HG02798 (cell line): ENCODE measurements at regions not wholly inside any gene's neighbourhood (a gene's known extent, or its start where the extent isn't known, plus 50 kb on each side); places are given as distances from the start of the nearest gene placed in this dataset.

Experiments
- ATAC-seq: cut with Tn5 transposase; IDR thresholded peaks from one replicate; pipeline ENCODE4 v1.9.1; 2021; ENCODE audit warnings: mild to moderate bottlenecking; ENCODE audit not compliant: unreplicated experiment, poor library complexity

DNA sequence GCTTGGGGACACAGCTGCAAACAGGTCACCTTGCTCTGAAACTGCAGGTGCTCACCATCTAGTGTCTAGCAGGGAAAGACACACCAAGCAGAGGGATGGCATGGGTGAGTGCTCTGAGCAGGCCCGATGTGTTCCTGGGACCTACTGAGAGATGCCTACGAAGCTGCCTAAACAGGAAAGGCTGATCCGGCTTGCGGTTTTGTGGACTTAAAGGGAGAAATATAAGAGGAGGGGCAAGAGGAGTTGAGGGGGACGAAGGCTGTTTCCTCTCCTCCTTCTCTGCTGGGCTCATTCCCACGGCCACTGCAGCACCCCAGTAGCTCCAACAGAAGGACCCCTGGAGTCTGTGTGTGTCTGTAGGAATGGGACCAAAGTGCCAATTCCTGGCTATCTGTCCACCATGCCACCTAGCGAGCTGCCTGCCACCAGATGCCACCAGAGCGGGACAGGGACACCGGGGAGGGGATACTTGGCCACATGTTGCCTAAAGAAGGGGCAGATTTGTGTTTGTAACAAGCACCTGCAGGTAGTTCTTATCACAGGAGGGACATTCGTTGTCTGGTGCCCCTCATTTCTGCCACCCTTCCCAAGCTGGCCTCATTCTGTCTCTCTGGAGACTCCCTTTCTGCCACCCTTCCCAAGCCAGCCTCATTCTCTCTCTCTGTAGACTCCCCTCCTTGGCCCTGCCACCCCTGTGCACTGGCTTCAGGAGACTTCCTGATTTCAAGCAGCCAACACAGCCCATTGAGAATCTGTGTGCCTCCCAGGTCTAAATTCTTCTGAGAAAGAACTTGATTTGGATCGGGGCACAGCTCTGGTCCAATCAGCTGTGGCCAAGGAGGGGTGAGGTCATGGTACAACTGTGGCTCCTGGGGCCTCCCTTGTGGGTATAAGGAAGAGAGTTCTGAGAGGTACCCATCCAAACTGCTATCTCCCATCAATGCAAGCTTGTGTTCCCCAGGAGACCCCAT, 221.8 kb downstream of the ANKRD60 start:
- ATAC-seq, result no peak

- ATAC-seq, result no peak
Measured at GRCh38 chr20:58005581-58006345, 222.7 kb downstream of the ANKRD60 start.

- no peak for ATAC-seq
Measured at GRCh38 chr20:58004900-58005299, 223.6 kb downstream of the ANKRD60 start.

- no peak for ATAC-seq
Measured at GRCh38 chr20:58004146-58004545, 224.3 kb downstream of the ANKRD60 start.

DNA sequence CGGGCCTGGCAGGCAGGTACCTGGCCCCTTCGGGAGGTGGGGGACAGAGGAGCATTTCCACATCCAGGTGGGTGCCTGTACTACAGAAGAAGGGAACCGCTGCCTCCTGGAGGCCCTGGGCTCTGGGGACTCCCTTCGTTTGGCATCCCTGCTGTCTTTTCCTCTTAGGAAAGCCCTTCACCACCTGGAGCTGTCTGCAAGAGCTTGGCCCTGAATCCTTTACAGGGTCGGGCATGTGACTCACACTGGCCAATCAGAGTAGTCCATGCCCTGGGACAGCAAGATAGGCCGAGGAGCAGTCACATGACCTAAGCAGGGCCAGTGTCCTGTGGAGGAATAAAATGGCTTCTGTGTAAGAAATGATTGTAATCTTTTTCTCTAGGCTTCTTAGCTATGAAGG, 224.9 kb downstream of the ANKRD60 start:
- no peak for ATAC-seq

DNA sequence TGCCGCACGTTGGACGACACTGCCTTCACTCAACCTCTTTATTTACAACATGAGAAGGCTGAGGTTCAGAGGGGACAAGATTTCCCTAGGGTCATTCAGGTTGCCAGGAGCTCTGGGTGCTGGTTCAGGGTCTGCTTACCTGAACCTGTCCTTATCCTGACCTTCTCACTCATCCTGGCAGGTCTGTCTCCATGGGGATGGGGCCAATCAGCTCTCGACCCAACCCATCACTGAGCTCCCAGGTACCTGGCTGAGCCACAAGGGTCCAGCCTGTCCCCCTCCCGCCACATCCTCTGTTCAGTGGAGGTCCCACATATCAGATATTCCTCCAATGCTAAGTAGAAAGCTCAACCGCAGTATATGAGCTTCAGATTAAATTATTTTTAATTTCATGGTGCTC, 225.6 kb downstream of the ANKRD60 start:
- no peak for ATAC-seq

DNA sequence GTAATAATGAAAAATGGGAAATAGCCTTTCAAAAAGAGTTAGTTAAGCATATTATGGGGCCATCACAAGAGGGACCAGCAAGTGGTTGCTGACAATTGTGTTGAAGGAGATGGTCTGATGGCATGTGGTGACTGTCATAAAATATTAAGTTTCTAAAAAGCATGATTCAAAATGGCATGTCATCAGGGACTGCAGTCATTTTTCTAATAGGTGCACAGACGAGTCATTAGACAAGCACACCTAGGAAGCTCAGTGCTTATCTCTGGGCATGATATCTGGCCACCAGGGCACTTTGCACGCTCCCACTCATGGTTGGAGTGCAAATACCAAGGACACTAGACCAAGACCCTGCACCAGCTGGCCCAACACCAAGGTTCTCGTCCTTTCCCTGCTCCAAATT, 226.5 kb downstream of the ANKRD60 start:
- ATAC-seq, result no peak

GRCh38 chr20:58001381-58001780, 227.1 kb downstream of the ANKRD60 start:
- no peak for ATAC-seq

DNA sequence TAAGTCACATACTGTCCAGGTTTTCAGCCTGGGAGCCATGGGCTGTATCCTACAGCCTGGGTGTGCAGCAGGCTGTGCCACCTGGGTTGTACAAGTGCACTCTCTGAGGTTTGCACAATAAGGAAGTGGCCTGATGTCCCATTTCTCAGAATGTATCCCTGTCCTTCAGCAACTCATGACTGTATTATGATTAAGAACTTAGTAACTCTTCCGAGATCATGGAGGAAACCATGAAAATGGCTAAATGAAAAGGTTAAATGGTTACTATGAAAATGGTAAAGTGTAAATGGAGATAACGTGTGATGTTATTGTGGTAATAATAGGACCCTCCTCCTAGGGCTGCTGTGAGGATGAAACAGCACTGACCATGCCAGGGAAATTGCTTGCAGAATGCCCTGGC, 227.6 kb downstream of the ANKRD60 start:
- no peak for ATAC-seq

DNA sequence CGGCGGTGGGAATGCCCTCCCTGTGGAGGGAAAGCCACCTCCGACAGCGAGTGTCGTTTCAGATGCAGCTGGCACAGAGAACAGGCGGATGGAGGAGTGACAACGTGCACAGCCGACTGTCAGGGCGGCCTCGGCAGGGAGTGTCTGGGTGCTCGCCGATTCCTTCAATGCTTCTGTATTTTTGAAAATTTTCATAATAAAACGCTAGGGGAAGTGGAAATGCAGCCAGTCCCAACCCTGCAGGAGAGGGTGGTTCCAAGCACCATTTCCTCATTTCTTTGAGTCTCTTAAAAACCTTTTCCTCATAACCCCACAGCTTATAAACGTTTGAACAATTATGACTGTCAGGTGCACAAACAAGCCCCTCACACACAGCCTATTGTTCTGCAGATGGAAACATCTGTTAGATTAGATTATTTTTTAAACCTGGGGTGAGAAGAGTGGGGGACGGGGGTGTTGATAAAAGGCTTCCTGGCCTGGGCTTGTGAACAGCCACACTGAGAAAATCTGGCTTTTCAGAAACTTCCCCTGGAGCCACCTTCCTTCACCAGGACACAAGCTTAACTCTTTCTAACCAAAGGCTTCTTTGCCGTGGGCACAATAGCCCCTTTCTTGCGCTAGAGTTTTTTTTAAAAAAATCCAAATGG, 228.9 kb downstream of the ANKRD60 start:
- no peak for ATAC-seq

DNA sequence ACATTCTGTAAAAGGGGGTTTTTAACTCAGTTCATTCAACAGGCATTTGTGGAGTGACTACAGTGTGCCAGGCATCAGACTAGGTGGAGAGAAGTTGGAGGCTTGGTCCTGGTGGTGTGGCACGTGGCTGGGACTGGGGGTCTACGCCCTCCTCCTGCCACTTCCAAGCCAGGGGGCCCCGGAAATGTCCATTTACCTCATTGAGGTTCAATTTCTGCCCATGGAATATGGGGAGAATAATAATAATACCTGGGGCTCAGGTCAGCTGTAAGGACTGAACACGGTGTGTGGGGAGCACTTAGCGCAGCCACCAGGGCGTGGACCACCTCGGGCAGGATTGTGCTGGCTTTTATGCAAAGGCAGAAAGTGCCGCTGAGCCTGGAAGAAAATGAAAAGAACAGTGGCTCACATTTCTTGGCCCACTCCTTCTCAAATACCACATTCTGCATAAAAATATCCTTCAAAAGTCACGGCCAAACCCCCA, 229.4 kb downstream of the ANKRD60 start:
- ATAC-seq, result no peak

- no peak for ATAC-seq
Measured at GRCh38 chr20:57998276-57998675, 230.2 kb downstream of the ANKRD60 start.

DNA sequence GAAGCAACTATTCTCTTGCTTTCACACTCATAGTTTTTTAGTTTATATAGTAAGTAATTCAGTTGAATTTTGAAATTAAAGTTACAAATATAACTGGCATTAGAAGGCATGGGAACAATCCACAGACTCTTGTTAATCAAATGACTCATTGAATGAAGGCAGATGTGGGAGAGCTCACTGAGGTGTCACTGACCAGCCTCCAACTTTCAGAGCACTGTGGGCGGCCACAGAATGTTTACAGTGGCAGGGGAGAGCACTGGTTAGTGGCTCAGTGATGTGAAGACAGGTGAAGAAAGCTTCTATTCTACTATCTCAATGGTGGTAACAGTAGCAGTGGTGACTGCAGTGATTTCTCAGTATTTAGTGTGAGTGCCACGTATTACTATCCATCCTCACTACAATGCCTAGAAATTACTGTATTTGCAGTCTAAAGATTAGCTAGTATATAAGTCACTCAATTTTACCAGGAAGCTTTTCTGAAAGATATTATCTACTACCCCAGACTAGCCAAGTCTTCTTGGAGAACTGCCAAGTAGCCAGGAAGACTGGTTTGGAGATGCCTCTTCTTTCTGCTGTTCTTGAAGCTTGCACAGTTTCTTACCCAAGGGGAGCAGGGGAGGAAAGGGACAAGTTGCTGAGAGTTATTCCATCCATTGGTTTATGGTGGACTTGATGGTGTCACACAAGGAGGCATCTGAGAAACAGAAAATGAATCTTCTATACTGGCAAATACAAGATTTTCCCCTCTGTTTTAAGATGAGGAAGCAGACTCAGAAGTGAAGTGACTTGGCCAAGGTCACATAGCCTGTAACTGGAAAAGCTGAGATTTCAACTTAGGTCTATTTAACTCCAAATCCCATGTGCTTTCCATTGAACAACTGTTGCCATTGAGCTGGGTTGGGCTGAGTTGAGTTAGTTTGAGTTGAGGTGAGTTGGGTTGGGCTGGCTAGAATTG, 231.2 kb downstream of the ANKRD60 start:
- ATAC-seq, result no peak

DNA sequence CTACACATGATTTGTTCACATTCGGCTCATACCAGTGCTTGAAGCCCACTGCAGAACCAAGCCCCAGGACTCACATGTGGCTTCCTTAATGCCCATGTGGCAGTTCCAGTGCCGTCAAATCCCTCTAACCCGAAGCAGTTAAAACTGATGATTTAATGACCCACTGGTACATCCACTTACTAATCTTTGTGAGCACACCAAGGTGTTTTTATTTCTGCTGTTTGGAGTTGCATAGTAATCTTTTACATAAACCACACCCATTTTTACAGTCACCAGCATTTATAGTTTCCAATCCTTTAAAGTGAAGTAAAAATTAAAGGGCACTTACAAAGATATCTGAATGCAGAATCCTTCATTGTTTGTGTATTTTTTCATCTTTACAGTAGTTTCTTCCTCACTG, 232.0 kb downstream of the ANKRD60 start:
- ATAC-seq, result no peak

GRCh38 chr20:57995381-57995977, 233.0 kb downstream of the ANKRD60 start:
- no peak for ATAC-seq

DNA sequence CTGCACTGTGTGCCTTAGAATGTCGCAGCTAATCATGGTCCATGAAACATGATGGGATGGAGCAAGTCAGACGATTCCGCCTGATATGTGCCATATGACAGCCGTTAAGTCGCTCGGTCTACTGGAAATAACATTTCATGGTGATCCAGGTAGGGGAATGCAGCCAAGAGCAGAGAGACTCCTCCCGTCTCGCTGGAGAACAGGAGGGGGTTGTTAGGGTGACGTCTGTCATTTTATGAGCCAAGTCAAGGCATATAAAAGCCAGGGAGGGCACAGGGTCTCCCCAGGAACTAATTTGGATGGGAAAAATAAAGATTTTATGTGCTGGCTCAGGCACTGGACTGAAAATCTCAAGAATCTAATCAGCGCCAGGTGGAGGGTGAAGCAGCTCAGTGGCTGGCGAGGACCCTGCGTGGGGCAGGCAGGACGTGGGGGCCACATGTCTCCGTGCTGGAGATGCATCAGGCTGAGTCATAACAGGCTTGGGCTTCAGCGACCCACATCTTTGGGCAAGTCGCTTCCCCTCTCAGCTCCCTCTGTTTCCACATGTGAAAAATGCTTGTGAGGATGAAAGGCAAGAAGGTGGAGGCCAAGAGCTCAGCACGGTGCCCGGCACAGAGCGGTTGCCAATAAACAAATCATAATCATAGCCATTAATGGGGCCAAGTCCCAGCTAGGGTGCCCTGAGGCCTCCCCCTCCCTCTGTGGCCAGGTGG, 234.6 kb downstream of the ANKRD60 start:
- no peak for ATAC-seq

- no peak for ATAC-seq
Measured at GRCh38 chr20:57991211-57991881, 237.1 kb downstream of the ANKRD60 start.

- no peak for ATAC-seq
Measured at GRCh38 chr20:57990396-57990987, 238.0 kb downstream of the ANKRD60 start.
